Nephron progenitor cell (in vitro differentiated cells): ENCODE measurements at regions not wholly inside any gene's neighbourhood (a gene's known extent, or its start where the extent isn't known, plus 50 kb on each side); places are given as distances from the start of the nearest gene placed in this dataset.

Experiments
- DNase-seq: peaks from one replicate; pipeline ENCODE4 v3.0.0; 2021
- H3K27ac Mint-ChIP-seq: 2 replicates; pipeline ENCODE4 v1.8.0; 2021; ENCODE audit warnings: mild to moderate bottlenecking, moderate library complexity, mixed read lengths
- H3K27me3 Mint-ChIP-seq: 2 replicates; pipeline ENCODE4 v1.8.0; 2021; ENCODE audit warnings: mild to moderate bottlenecking, low read depth, mixed read lengths; ENCODE audit not compliant: poor library complexity
- H3K36me3 Mint-ChIP-seq: 2 replicates; pipeline ENCODE4 v1.8.0; 2021; ENCODE audit warnings: low read depth, mixed read lengths
- H3K4me1 Mint-ChIP-seq: 2 replicates; pipeline ENCODE4 v1.8.0; 2021; ENCODE audit warnings: mixed read lengths
- H3K4me3 Mint-ChIP-seq: 2 replicates; pipeline ENCODE4 v1.8.0; 2021; ENCODE audit warnings: mild to moderate bottlenecking, moderate library complexity, mixed read lengths
- H3K9me3 Mint-ChIP-seq: 2 replicates; pipeline ENCODE4 v1.8.0; 2021; ENCODE audit warnings: mild to moderate bottlenecking, moderate library complexity, mixed read lengths
- TF ChIP-seq, protein P1 (sequence below): fragments of 200-600 bp; sonication (generic); IDR thresholded peaks from 2 replicates; pipeline ENCODE4 v1.5.0; 2021; ENCODE audit warnings: antibody characterized with exemption

DNA sequence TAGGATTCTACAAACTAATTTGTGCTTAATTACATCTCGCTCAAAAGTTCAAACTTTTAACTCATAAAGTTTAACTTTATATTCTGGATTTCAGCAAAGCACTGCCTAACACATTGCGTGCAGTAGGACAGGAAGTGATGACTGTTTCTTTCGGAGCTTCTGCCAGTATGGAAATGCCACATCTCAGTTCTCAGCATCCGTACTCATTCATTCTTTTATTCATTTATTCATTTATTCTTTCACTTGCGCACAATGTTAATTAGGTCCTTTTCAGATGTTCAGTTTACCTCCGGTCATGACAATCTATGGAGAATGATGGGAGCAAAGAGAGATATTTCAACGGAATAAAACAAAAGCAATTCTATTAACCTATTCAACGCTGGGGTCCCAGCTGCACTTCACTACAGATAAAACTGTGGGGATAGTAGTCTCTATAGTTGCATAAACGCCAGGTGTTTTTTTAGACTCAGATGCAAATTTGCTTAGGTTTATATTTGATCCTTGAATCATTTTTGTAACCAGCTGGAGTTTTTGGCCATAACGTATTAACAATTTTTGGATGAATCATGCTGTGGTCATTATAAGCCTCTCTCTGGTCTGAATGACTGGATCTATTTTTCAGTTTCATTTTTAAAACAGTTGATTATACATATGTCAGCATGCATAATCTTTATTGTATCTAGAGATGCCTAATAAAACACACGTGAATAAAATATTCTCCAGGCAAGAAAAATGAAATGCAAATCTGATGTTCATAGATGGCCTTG, 143.9 kb downstream of the KCNJ2 start:
- H3K27me3 Mint-ChIP-seq = peaks cover 4% of the 10 kb centered on the region
- TF ChIP-seq, protein P1, sequence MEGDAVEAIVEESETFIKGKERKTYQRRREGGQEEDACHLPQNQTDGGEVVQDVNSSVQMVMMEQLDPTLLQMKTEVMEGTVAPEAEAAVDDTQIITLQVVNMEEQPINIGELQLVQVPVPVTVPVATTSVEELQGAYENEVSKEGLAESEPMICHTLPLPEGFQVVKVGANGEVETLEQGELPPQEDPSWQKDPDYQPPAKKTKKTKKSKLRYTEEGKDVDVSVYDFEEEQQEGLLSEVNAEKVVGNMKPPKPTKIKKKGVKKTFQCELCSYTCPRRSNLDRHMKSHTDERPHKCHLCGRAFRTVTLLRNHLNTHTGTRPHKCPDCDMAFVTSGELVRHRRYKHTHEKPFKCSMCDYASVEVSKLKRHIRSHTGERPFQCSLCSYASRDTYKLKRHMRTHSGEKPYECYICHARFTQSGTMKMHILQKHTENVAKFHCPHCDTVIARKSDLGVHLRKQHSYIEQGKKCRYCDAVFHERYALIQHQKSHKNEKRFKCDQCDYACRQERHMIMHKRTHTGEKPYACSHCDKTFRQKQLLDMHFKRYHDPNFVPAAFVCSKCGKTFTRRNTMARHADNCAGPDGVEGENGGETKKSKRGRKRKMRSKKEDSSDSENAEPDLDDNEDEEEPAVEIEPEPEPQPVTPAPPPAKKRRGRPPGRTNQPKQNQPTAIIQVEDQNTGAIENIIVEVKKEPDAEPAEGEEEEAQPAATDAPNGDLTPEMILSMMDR = no peak
- H3K36me3 Mint-ChIP-seq = no peaks in the 10 kb centered on the region
- no peaks in the 10 kb centered on the region for H3K9me3 Mint-ChIP-seq
- no peak overlapping the region for H3K27ac Mint-ChIP-seq
- no peak for DNase-seq
- no peaks in the 10 kb centered on the region for H3K4me1 Mint-ChIP-seq
- no peak overlapping the region for H3K4me3 Mint-ChIP-seq

DNA sequence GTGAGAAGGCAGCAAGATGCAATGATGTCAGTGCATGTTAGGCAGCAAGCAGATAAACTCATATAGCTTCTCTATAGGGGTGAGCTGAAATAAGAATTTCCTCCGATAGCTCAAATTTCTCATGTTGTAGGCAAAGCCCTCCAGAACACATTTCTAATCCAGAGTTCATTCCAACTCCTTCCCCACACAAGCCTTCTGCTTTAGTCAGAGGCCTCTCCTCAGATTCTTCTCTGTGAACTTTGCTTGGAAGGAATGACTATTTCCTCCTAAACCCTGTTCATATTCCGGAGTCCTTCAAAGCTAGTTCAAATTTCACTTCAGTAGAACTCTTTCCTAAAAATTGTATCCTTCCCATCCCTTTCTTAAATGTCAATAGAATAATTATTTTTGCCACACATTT, 144.8 kb downstream of the KCNJ2 start:
- Mint-ChIP-seq H3K4me1 (no peaks in the 10 kb centered on the region), H3K9me3 (no peaks in the 10 kb centered on the region), H3K4me3 (no peak overlapping the region), H3K27me3 (peaks cover 4% of the 10 kb centered on the region), H3K27ac (no peak overlapping the region), H3K36me3 (no peaks in the 10 kb centered on the region)
- no peak for DNase-seq
- TF ChIP-seq, protein P1 = no peak

DNA sequence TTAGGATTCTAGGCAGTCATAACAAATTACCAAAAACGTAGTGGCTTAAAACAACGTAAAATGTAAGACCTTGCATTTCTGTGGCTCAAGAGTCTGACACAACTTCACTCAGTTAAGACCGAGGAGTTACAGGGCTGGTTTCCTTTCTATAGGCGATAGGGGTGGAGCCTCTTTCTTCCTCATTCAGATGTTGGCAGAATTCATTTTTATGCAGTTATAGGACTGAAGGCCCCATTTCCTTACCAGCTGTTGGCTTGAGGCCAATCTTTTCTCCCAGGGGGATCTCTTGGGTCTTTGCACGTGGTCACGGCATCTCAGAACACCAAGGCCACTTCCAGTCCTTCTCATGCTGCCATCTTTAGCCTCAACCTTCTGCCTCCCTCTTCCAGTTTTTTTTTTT, 145.2 kb downstream of the KCNJ2 start:
- H3K4me3 Mint-ChIP-seq = no peak overlapping the region
- no peaks in the 10 kb centered on the region for H3K4me1 Mint-ChIP-seq
- TF ChIP-seq, protein P1 = no peak
- DNase-seq = no peak
- no peaks in the 10 kb centered on the region for H3K9me3 Mint-ChIP-seq
- peaks cover under 1% of the 10 kb centered on the region for H3K27me3 Mint-ChIP-seq
- H3K36me3 Mint-ChIP-seq = no peaks in the 10 kb centered on the region
- H3K27ac Mint-ChIP-seq = no peak overlapping the region

DNA sequence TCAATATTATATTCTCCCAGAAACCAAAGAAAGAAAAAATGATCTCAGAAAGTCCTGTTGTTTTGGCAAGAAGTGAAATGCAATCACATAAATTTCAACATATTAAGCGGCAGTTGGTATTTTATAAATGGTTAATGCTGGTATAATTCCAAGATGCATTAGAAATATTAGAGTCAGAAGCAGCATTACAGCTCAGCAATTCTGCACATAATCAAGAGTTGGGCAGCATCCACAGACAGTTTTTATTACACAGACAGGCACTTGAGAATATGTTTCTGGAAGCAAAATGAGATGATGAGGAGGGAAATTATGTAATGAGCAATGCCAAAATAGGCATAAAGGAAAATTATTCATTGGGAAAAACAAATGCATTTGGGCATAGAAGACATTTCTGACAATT, 148.1 kb downstream of the KCNJ2 start:
- no peaks in the 10 kb centered on the region for H3K4me1 Mint-ChIP-seq
- no peaks in the 10 kb centered on the region for H3K9me3 Mint-ChIP-seq
- no peak overlapping the region for H3K27ac Mint-ChIP-seq
- TF ChIP-seq, protein P1 = no peak
- H3K27me3 Mint-ChIP-seq = no peaks in the 10 kb centered on the region
- DNase-seq = no peak
- H3K4me3 Mint-ChIP-seq = no peak overlapping the region
- H3K36me3 Mint-ChIP-seq = no peaks in the 10 kb centered on the region

DNA sequence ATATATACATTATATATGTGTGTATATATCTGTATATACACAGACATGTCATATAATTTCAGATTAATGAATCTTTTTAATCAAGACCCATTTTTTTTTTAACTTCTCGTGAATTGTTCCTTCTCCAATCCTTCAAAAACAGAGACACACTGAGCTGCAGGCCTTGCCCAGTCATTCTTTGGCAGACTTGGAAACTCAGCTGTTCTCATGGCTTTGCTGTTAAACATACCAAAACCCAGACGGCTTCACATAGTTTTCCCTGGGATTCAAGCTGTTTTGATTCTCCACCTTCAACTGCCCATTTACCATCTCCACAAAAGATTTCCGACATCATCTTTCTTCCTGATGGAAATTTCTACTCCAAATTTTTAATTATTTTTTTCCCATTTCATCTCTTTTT, 148.7 kb downstream of the KCNJ2 start:
- DNase-seq = no peak
- Mint-ChIP-seq H3K36me3 (no peaks in the 10 kb centered on the region), H3K4me1 (no peaks in the 10 kb centered on the region), H3K4me3 (no peak overlapping the region), H3K27ac (no peak overlapping the region), H3K9me3 (no peaks in the 10 kb centered on the region), H3K27me3 (no peaks in the 10 kb centered on the region)
- TF ChIP-seq, protein P1 = no peak

DNA sequence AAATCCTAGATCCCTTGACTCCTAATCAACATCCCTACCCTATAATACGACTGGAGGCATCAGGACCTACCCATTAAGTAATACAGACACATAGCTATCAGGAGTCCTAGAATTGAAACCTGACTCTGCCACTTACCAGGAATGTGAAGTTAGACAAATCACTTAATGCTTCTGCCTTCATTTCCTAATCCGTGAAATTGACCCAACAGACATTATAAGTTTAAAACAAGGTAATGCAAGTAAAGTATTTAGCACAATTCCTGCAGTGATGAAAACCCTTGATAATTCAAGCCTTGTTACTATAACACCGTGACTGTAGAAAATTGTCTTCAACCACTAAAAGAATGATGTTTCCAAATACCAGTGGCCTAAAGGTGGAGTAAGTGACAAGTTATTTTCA, 150.2 kb downstream of the KCNJ2 start:
- Mint-ChIP-seq H3K9me3 (no peaks in the 10 kb centered on the region), H3K36me3 (no peaks in the 10 kb centered on the region), H3K27me3 (no peaks in the 10 kb centered on the region), H3K4me1 (no peaks in the 10 kb centered on the region), H3K27ac (no peak overlapping the region), H3K4me3 (no peak overlapping the region)
- no peak for DNase-seq
- TF ChIP-seq, protein P1 = no peak
